Activated T-cell treated with anti-CD3 and anti-CD28 coated beads, Interleukin-2, amount 50 U/mL, for 72 hours (primary cell): ENCODE measurements at regions not wholly inside any gene's neighbourhood (a gene's known extent, or its start where the extent isn't known, plus 50 kb on each side); places are given as distances from the start of the nearest gene placed in this dataset.

Experiments
- ATAC-seq, 2 donors: fragments of 150-1000 bp; cut with Tn5 transposase; replicated peaks in 1 of 2; 2 replicates each; pipeline ENCODE4 v1.10.0; 2021; ENCODE audit warnings: moderate library complexity in 2 of 2, mild to moderate bottlenecking in 1 of 2
- DNase-seq, 2 donors: peaks; one replicate each; pipeline ENCODE4 v3.0.0; 2021 to 2022; ENCODE audit warnings: mixed read lengths in 1 of 2
- H3K27ac Mint-ChIP-seq: one replicate; pipeline ENCODE4 v1.8.0; 2022; ENCODE audit warnings: mild to moderate bottlenecking, moderate library complexity, mixed read lengths
- H3K27me3 Mint-ChIP-seq: one replicate; pipeline ENCODE4 v1.8.0; 2022; ENCODE audit warnings: low read depth, mixed read lengths
- H3K36me3 Mint-ChIP-seq, 2 donors: one replicate each; pipeline ENCODE4 v1.8.0; 2022; ENCODE audit warnings: mixed read lengths in 2 of 2, mild to moderate bottlenecking in 1 of 2; ENCODE audit not compliant: insufficient read depth in 2 of 2
- H3K4me1 Mint-ChIP-seq: one replicate; pipeline ENCODE4 v1.8.0; 2022; ENCODE audit warnings: low read depth, mixed read lengths
- H3K4me3 Mint-ChIP-seq, 2 donors: one replicate each; pipeline ENCODE4 v1.8.0; 2022; ENCODE audit warnings: mild to moderate bottlenecking in 2 of 2, mixed read lengths in 2 of 2, moderate library complexity in 2 of 2
- H3K9me3 Mint-ChIP-seq, 2 donors: one replicate each; pipeline ENCODE4 v1.8.0; 2022; ENCODE audit warnings: mixed read lengths in 2 of 2

DNA sequence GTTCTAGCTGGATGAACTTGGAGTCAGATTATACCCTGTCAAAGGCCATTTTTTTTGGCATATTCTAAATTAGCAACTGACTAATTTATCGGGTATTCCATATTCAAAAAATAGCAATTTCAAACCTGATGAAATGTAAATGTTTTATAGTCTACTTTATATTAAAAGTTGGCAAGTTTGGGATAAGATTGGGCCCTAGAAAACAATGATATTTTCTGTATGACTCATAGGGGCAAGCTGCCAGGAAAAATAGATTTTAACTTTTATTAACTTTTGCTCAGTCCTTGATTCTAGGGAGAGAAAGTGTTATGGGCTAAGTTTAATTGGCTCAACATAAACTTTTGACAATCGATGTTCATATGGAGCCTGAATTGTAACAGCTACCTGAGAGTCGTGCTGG lies 576.9 kb upstream of the B3GALT2 start:
- no peak overlapping the region for H3K27ac Mint-ChIP-seq
- no peaks in the 10 kb centered on the region for H3K4me1 Mint-ChIP-seq
- H3K4me3 Mint-ChIP-seq = no peak overlapping the region
- ATAC-seq (no peak), DNase-seq (no peak)
- no peaks in the 10 kb centered on the region for H3K27me3 Mint-ChIP-seq
- H3K36me3 Mint-ChIP-seq = no peaks in the 10 kb centered on the region
- H3K9me3 Mint-ChIP-seq = no peaks in the 10 kb centered on the region

DNA sequence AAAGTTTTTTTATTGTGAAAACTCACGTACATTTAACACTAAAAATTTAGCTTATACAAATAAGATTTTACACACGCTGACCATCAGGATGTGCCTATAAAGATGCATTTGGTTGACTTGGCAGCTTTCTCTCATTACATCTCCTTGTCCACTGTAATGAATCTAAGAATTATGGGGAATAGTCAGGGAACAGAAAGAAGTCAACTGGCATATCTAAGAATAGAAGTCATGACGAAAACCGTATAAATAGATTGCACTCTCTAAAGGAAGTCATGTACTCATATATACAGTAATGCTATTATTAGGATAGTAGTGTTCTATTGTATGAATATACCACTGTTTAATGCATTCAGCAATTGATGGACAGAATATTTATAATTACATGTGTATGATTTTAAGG lies 575.8 kb upstream of the B3GALT2 start:
- DNase-seq = no peak
- H3K4me3 Mint-ChIP-seq = no peak overlapping the region
- H3K27me3 Mint-ChIP-seq = no peaks in the 10 kb centered on the region
- no peaks in the 10 kb centered on the region for H3K36me3 Mint-ChIP-seq
- H3K9me3 Mint-ChIP-seq = no peaks in the 10 kb centered on the region
- no peak overlapping the region for H3K27ac Mint-ChIP-seq
- ATAC-seq = no peak
- no peaks in the 10 kb centered on the region for H3K4me1 Mint-ChIP-seq

DNA sequence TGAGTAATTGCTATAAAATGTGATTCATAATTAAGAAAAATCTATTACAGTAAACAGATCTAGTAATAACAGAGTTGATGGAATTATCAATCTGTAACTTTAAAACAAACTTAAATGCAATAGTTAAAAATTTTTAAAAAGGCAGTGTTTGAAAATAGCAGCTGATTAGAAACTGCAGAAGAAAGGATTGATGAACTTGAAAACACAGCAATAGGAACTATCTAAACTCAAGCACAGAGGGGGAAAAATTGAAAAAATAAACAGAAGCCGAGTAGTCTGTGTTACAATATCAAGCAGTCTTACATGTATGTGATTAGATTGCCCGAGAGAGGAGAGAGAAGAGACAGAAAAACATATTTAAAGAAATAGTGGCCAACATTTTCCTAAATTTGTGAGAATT lies 569.0 kb upstream of the B3GALT2 start:
- H3K27ac Mint-ChIP-seq = no peak overlapping the region

DNA sequence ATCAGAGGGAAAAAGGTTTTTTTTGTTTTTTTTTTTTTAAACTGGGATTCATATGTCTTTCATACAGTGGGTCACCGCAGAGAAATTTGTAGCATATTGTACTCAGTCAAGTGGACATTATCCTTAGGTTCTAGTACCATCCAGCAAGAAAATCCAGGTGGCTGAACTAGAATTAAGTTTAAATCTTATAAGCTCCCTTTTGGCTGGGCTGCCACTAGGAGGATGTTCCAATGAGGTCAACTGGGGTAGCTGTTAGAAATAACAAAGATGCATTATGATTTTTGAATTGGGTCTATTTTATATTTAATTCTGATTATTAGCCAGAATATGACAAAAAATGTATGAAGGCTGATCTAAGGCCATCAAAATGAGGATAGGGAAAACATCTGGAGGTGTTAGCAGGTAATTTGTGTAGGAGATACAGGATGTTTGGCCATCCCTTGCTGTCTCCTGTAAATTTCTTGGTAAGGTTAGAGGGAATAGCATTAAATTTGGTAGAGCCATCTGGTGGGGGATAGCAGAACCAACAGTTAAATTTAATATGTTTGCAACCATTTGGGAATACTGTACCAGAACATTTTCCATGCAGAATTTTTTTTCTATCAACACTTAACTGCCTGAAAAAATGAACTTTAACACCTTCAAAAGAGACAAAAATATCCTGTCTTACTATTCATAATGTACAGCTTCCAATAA lies 568.5 kb upstream of the B3GALT2 start:
- H3K4me1 Mint-ChIP-seq = no peaks in the 10 kb centered on the region
- H3K9me3 Mint-ChIP-seq = peaks cover 0 to 2% of the 10 kb centered on the region in 2 donors
- no peak overlapping the region for H3K4me3 Mint-ChIP-seq
- no peaks in the 10 kb centered on the region for H3K27me3 Mint-ChIP-seq
- ATAC-seq (no peak), DNase-seq (no peak)
- H3K36me3 Mint-ChIP-seq = peaks cover 0 to 3% of the 10 kb centered on the region in 2 donors
- no peak overlapping the region for H3K27ac Mint-ChIP-seq

More for the DNA sequence above, 569.0 kb upstream of the B3GALT2 start:
- Mint-ChIP-seq H3K4me1 (no peaks in the 10 kb centered on the region), H3K36me3 (peaks cover 0 to 3% of the 10 kb centered on the region in 2 donors), H3K4me3 (no peak overlapping the region), H3K27me3 (no peaks in the 10 kb centered on the region), H3K9me3 (peaks cover 0 to 2% of the 10 kb centered on the region in 2 donors)
- ATAC-seq (no peak), DNase-seq (no peak)

DNA sequence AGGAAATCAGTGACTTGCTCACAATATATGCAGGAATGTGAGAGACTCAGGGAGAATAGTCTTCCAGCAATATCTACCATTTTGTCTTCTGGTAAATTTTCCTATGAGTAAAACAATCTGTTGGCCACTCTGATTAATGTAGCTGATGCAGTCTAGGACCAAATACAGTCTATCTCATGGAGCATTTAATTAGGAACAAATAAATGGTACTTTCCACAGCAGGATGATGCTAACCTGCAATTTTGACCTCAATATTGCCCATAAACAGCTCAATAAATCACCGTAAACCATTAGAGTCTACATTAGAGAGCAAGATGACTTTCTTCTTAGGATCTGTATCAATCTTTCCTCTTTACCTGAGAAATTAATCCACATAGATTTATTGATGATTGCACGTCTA lies 567.7 kb upstream of the B3GALT2 start:
- ATAC-seq = no peak
- DNase-seq = no peak
- Mint-ChIP-seq H3K4me1 (no peaks in the 10 kb centered on the region), H3K27ac (no peak overlapping the region), H3K9me3 (peaks cover 0 to 2% of the 10 kb centered on the region in 2 donors), H3K4me3 (no peak overlapping the region), H3K27me3 (no peaks in the 10 kb centered on the region), H3K36me3 (peaks cover 0 to 3% of the 10 kb centered on the region in 2 donors)

DNA sequence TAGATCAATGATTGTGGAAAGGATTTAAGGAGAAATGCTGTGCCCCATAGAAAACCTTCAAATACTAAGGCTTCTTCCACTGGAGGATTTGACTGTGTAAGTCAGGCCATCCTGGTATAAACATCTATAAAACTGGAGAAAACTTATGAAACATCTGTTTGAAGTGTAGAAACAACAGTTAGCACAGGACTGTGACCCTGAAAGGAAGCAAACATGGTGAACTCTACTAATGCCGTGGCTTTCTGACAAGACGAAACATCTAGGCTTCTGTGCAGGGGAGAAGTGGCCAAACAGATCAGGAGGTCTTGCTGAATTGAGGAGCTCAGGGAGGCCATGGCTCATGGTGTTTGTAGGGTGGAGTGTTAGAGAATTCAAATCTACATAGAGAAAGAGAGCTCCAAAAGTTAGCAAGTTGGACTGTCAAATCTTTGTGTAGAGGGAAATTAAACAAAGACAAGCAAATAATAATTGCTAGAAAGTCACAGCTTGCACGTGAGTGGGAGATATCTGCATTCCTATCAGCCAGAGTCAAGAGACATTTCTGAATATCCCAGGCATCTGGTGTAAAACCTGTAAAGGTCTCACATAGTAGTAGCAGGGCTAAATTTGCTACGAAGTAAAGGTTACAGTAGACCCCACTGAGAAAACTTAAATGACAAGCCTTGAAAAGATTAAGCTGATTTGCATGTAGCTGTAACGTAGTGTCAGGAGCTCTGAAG lies 566.8 kb upstream of the B3GALT2 start:
- Mint-ChIP-seq H3K4me1 (no peaks in the 10 kb centered on the region), H3K27me3 (no peaks in the 10 kb centered on the region), H3K27ac (peak overlapping the region; percentile 39), H3K36me3 (peaks cover 0 to 3% of the 10 kb centered on the region in 2 donors), H3K9me3 (peaks cover 0 to 2% of the 10 kb centered on the region in 2 donors), H3K4me3 (no peak overlapping the region)
- no peak for DNase-seq
- no peak for ATAC-seq

DNA sequence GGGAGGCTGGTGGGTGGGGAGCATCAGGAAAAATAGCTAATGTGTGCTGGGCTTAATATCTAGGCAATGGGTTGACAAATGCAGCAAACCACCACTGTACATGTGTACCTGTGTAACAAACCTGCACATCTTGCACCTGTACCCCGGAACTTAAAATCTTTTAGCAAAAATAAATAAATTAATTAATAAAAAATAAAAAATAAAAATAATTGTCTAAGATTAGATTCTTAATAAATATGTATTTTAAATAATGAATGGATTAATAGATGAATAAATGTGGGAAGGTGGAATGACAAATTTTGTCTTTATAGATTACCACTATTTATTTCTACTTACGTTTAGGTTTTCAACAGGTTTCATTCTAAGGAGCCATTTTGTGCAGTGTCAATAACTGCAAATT lies 563.5 kb upstream of the B3GALT2 start:
- no peaks in the 10 kb centered on the region for H3K27me3 Mint-ChIP-seq
- no peaks in the 10 kb centered on the region for H3K9me3 Mint-ChIP-seq
- H3K36me3 Mint-ChIP-seq = no peaks in the 10 kb centered on the region
- H3K4me1 Mint-ChIP-seq = no peaks in the 10 kb centered on the region
- ATAC-seq (no peak), DNase-seq (no peak)
- no peak overlapping the region for H3K4me3 Mint-ChIP-seq
- H3K27ac Mint-ChIP-seq = no peak overlapping the region

DNA sequence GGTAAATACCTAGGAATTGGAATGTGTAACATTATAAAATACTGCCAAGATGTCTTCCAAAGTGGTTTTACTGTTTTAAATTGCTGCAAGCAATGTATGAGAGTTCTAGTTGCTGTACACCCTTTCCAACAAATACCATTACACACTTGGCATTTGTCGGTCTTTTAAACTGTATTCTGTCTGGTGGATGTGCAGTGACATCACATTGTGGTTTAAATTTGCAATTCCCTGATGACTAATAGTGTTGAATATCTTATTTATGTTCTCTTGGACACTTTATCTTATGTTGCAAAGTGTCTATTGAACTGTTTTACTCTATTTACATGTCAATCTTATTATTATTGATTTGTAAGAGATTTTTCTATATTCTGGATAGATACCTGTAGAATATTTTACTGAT lies 561.2 kb upstream of the B3GALT2 start:
- H3K9me3 Mint-ChIP-seq = no peaks in the 10 kb centered on the region
- DNase-seq = no peak
- no peaks in the 10 kb centered on the region for H3K4me1 Mint-ChIP-seq

DNA sequence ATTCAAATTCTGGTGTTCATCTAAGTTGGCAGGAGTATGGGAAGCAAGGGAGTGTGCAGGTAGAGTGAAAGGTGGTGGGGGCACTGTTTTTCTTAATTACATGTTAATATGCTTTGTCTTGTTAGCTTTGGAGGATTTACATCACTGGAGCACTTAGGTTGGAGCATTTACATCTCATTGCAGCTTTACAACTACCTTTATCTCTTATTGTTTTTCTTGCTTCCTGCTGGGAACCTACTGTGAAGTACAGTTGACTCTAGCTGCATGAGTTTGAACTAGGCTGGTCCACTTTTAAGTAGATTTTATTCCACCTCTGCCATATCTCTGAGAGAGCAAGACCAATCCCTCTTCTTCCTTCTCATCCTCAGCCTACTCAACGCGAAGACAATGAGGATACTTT lies 554.8 kb upstream of the B3GALT2 start:
- no peak overlapping the region for H3K4me3 Mint-ChIP-seq
- DNase-seq = no peak
- H3K9me3 Mint-ChIP-seq = no peaks in the 10 kb centered on the region

More for the DNA sequence above, 561.2 kb upstream of the B3GALT2 start:
- ATAC-seq = no peak
- no peaks in the 10 kb centered on the region for H3K27me3 Mint-ChIP-seq
- H3K27ac Mint-ChIP-seq = no peak overlapping the region
- H3K4me3 Mint-ChIP-seq = no peak overlapping the region
- H3K36me3 Mint-ChIP-seq = no peaks in the 10 kb centered on the region

DNA sequence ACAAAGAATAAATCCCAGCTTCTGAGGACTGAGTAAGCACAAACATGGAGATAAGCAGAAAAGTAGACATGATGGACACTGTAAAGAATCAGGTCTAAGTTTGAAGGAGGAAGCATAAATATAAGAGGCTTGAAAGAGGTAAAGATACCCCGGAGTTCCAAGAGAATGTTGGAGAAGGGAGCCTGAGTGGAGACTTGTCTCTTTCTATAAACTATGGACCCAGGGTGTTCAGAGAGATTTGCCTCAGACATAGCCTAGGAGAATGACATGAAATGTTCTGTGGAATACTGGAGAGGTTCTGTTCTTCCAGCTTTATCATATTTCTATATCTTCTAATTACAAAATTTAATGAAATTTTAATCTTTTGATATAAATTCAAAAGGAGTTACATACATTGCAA lies 554.3 kb upstream of the B3GALT2 start:
- Mint-ChIP-seq H3K36me3 (no peaks in the 10 kb centered on the region), H3K27me3 (no peaks in the 10 kb centered on the region), H3K9me3 (no peaks in the 10 kb centered on the region), H3K4me1 (no peaks in the 10 kb centered on the region), H3K27ac (no peak overlapping the region), H3K4me3 (no peak overlapping the region)
- no peak for DNase-seq
- no peak for ATAC-seq

More for the DNA sequence above, 554.8 kb upstream of the B3GALT2 start:
- Mint-ChIP-seq H3K27ac (no peak overlapping the region), H3K4me1 (no peaks in the 10 kb centered on the region), H3K36me3 (no peaks in the 10 kb centered on the region), H3K27me3 (no peaks in the 10 kb centered on the region)
- ATAC-seq = no peak

DNA sequence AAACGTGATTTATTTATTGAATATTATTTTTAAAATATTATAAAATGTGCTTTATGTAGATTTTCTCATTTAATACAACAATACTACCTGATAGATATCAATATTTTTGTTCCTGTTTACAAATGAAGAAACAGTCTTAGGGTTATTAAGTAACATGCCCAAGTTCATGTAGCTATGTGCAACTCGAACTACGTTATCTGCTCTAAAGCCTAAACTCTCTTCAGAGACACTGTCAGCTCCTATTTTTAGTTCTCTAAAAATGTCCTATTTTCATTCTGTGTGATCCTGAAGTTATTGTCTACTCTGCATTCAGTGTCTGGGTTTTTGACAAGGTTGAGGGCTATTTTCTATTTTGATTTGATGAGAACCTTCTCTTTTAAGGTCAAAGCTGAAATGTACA lies 550.1 kb upstream of the B3GALT2 start:
- DNase-seq (no peak), ATAC-seq (no peak)
- no peaks in the 10 kb centered on the region for H3K36me3 Mint-ChIP-seq
- H3K4me1 Mint-ChIP-seq = no peaks in the 10 kb centered on the region
- no peaks in the 10 kb centered on the region for H3K27me3 Mint-ChIP-seq
- no peak overlapping the region for H3K4me3 Mint-ChIP-seq
- H3K27ac Mint-ChIP-seq = no peak overlapping the region
- H3K9me3 Mint-ChIP-seq = no peaks in the 10 kb centered on the region

DNA sequence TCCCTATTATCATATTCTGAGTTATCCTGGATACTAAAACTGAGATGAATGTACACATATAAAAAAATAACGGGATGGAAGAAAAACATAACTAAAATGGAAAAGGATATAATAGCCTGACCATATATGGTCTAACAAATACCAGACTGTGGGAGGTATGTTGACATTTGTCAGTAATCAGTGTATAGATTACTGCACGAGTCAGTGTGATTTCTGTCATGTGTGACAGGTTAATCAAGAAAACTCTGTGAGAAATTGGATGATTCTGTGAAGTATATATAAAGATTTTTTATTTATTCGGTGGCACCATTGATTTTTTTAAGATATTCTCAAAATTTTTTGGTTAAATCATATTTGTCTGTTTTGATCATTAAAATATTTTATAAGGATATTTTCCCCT lies 547.3 kb upstream of the B3GALT2 start:
- no peak for DNase-seq
- Mint-ChIP-seq H3K4me3 (no peak overlapping the region), H3K9me3 (no peaks in the 10 kb centered on the region), H3K27ac (no peak overlapping the region), H3K27me3 (no peaks in the 10 kb centered on the region), H3K4me1 (no peaks in the 10 kb centered on the region), H3K36me3 (no peaks in the 10 kb centered on the region)
- no peak for ATAC-seq

DNA sequence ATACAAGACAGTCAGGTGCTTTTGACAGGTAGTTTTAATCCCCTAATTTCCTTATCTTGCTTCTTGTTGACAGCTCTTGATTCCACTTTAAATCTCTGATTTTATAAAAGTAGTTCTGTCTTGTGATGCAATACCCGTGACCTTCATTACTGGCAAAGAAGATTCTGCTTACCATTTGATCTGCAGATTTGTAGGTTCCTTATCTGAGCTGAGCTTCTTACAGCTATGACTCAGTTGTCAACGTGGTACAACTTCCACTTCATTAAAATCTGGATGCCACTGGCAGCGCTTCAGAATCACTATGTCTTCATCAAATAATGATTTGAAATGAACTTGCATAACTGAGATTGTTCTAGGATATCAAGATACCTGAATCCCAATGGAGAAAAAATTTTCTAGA lies 543.6 kb upstream of the B3GALT2 start:
- peaks cover 0 to 1% of the 10 kb centered on the region in 2 donors for H3K9me3 Mint-ChIP-seq
- DNase-seq (no peak), ATAC-seq (no peak)
- H3K4me3 Mint-ChIP-seq = no peak overlapping the region
- no peaks in the 10 kb centered on the region for H3K36me3 Mint-ChIP-seq
- no peaks in the 10 kb centered on the region for H3K4me1 Mint-ChIP-seq
- no peaks in the 10 kb centered on the region for H3K27me3 Mint-ChIP-seq
- peak overlapping the region; percentile 37 for H3K27ac Mint-ChIP-seq

DNA sequence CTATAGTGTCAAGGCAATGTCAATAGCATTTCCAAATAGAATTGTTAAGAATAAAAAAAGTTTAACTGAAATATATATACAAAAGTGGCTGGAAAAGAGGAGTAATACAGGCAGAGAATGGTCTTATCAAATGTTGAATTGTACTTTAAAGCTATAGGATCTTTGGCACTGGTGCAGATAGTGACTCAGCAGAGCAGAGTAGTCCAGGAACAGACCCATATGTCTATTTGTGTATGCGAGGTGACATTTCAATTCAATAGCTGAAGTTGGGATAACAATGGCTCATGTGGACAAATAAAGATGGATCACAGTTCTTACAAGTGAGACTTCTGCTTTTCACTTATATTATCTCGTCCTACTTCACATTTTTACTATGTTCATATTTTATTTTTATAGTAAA lies 543.0 kb upstream of the B3GALT2 start:
- H3K9me3 Mint-ChIP-seq = peaks cover 0 to 1% of the 10 kb centered on the region in 2 donors
- DNase-seq (no peak), ATAC-seq (no peak)
- H3K36me3 Mint-ChIP-seq = no peaks in the 10 kb centered on the region
- no peak overlapping the region for H3K27ac Mint-ChIP-seq
- H3K27me3 Mint-ChIP-seq = no peaks in the 10 kb centered on the region
- no peak overlapping the region for H3K4me3 Mint-ChIP-seq
- H3K4me1 Mint-ChIP-seq = no peaks in the 10 kb centered on the region
